ENCODE measurements at regions not wholly inside any gene's neighbourhood (a gene's known extent, or its start where the extent isn't known, plus 50 kb on each side); places are given as distances from the start of the nearest gene placed in this dataset.

DNA sequence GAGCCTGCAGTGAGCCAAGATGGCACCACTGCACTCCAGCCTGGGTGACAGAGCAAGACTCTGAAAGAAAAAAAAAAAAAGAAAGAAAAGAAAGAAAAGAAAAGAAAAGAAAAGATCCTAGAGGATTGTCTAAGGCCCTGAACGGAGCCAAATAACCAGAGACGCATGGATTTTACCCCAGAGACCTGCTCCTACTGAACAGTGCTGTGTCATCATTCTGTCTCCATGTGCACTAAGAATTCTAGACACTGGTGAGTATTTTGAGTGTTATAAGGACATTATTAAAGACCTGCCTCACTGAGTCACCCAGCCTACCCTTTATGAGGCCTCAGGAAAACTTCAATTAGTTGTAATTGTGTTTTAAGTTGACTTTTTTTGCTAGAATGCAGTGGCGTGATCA, 61.9 kb upstream of the RIOK3 start:
- TF ChIP-seq EZH2 (IDR thresholded peaks at IDR 0.05; ENCODE audit: borderline replicate concordance, low read depth, low read length, poor library complexity, severe bottlenecking), result no peak
- TF ChIP-seq, protein P1, sequence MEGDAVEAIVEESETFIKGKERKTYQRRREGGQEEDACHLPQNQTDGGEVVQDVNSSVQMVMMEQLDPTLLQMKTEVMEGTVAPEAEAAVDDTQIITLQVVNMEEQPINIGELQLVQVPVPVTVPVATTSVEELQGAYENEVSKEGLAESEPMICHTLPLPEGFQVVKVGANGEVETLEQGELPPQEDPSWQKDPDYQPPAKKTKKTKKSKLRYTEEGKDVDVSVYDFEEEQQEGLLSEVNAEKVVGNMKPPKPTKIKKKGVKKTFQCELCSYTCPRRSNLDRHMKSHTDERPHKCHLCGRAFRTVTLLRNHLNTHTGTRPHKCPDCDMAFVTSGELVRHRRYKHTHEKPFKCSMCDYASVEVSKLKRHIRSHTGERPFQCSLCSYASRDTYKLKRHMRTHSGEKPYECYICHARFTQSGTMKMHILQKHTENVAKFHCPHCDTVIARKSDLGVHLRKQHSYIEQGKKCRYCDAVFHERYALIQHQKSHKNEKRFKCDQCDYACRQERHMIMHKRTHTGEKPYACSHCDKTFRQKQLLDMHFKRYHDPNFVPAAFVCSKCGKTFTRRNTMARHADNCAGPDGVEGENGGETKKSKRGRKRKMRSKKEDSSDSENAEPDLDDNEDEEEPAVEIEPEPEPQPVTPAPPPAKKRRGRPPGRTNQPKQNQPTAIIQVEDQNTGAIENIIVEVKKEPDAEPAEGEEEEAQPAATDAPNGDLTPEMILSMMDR (conservative IDR thresholded peaks at IDR 0.05; ENCODE audit: low read depth, low read length), result no peak

Data from A673 (cell line).